WI38 (cell line): ENCODE measurements at regions not wholly inside any gene's neighbourhood (a gene's known extent, or its start where the extent isn't known, plus 50 kb on each side); places are given as distances from the start of the nearest gene placed in this dataset.
"Not testable (repeated sequence)": the region's sequence is repeated elsewhere in the genome, so short reads cannot be mapped to it uniquely, and the experiment has no call there.

Experiments
- H3K4me3 ChIP-seq: 2 replicates; pipeline ENCODE4 v1.5.1; 2011; ENCODE audit warnings: low read depth, mild to moderate bottlenecking, control low read depth, low read length
- CTCF ChIP-seq: IDR thresholded peaks from 2 replicates; pipeline ENCODE4 v1.5.1; 2012; ENCODE audit warnings: low read depth, mild to moderate bottlenecking, control low read depth, low read length

- H3K4me3 ChIP-seq = no peak overlapping the region
- no peak for TF ChIP-seq CTCF
Observed at GRCh38 chr20:22055981-22056380, 350.5 kb downstream of the PAX1 start.

- no peak for TF ChIP-seq CTCF
- H3K4me3 ChIP-seq = no peak overlapping the region
Observed at GRCh38 chr20:22052025-22052650, 346.7 kb downstream of the PAX1 start.

- not testable (repeated sequence) for H3K4me3 ChIP-seq
Observed at GRCh38 chr20:22045956-22046507, 340.6 kb downstream of the PAX1 start.

GRCh38 chr20:22027423-22027822 lies 322.0 kb downstream of the PAX1 start:
- TF ChIP-seq CTCF = no peak
- no peak overlapping the region for H3K4me3 ChIP-seq

- TF ChIP-seq CTCF = no peak
- H3K4me3 ChIP-seq = no peak overlapping the region
Observed at GRCh38 chr20:22020201-22020600, 314.7 kb downstream of the PAX1 start.

GRCh38 chr20:22008456-22008855 lies 303.0 kb downstream of the PAX1 start:
- no peak overlapping the region for H3K4me3 ChIP-seq
- TF ChIP-seq CTCF = no peak

GRCh38 chr20:22006306-22006705 lies 300.8 kb downstream of the PAX1 start:
- H3K4me3 ChIP-seq = no peak overlapping the region
- no peak for TF ChIP-seq CTCF

GRCh38 chr20:22005535-22005934 lies 300.1 kb downstream of the PAX1 start:
- no peak overlapping the region for H3K4me3 ChIP-seq
- no peak for TF ChIP-seq CTCF
